Hepatic stellate cell (primary cell): ENCODE measurements at regions not wholly inside any gene's neighbourhood (a gene's known extent, or its start where the extent isn't known, plus 50 kb on each side); places are given as distances from the start of the nearest gene placed in this dataset.

Source experiments
- DNase-seq: peaks from one replicate; pipeline ENCODE4 v3.0.0; 2011; ENCODE audit warnings: low spot score

GRCh38 chr3:459311-459670, 262.7 kb downstream of the CHL1 start:
- no peak for DNase-seq

GRCh38 chr3:461006-461405, 264.4 kb downstream of the CHL1 start:
- no peak for DNase-seq

- no peak for DNase-seq
These were observed 266.3 kb downstream of the CHL1 start for GRCh38 chr3:462851-463250.

GRCh38 chr3:463252-464192, 267.0 kb downstream of the CHL1 start:
- no peak for DNase-seq

GRCh38 chr3:464255-464654, 267.7 kb downstream of the CHL1 start:
- no peak for DNase-seq

GRCh38 chr3:468172-468571, 271.6 kb downstream of the CHL1 start:
- no peak for DNase-seq

GRCh38 chr3:473033-473800, 276.7 kb downstream of the CHL1 start:
- no peak for DNase-seq

GRCh38 chr3:474828-475227, 278.3 kb downstream of the CHL1 start:
- DNase-seq = no peak

- DNase-seq = no peak
These were observed 283.5 kb downstream of the CHL1 start for GRCh38 chr3:480070-480469.

GRCh38 chr3:481111-481510, 284.5 kb downstream of the CHL1 start:
- DNase-seq = no peak

- DNase-seq = peak; percentile 19
These were observed 285.1 kb downstream of the CHL1 start for GRCh38 chr3:481680-482079.

GRCh38 chr3:482479-482878, 285.9 kb downstream of the CHL1 start:
- no peak for DNase-seq

- no peak for DNase-seq
These were observed 287.8 kb downstream of the CHL1 start for GRCh38 chr3:484341-484740.

- no peak for DNase-seq
These were observed 291.1 kb downstream of the CHL1 start for GRCh38 chr3:487614-488013.

GRCh38 chr3:492586-493316, 296.2 kb downstream of the CHL1 start:
- no peak for DNase-seq

- no peak for DNase-seq
These were observed 297.6 kb downstream of the CHL1 start for GRCh38 chr3:494190-494589.

GRCh38 chr3:498487-498886, 301.9 kb downstream of the CHL1 start:
- no peak for DNase-seq

- no peak for DNase-seq
These were observed 302.6 kb downstream of the CHL1 start for GRCh38 chr3:499001-499761.

- no peak for DNase-seq
These were observed 305.9 kb downstream of the CHL1 start for GRCh38 chr3:502486-502885.

GRCh38 chr3:513301-513700, 316.7 kb downstream of the CHL1 start:
- DNase-seq = no peak

GRCh38 chr3:514192-514591, 317.6 kb downstream of the CHL1 start:
- DNase-seq = no peak

- no peak for DNase-seq
These were observed 322.5 kb downstream of the CHL1 start for GRCh38 chr3:519026-519425.
